Adipocyte (in vitro differentiated cells): ENCODE measurements at regions not wholly inside any gene's neighbourhood (a gene's known extent, or its start where the extent isn't known, plus 50 kb on each side); places are given as distances from the start of the nearest gene placed in this dataset.

Experiments
- DNase-seq: peaks from one replicate; pipeline ENCODE4 v3.0.0-alpha.2; 2015; ENCODE audit warnings: low read depth
- H3K27me3 ChIP-seq: replicated peaks from 2 replicates; pipeline ENCODE4 v1.7.0; 2013; ENCODE audit warnings: mild to moderate bottlenecking, low read length, moderate library complexity; ENCODE audit not compliant: control insufficient read depth, insufficient read depth
- H3K36me3 ChIP-seq: 2 replicates; pipeline ENCODE4 v1.7.0; 2013; ENCODE audit warnings: low read length, mild to moderate bottlenecking, moderate library complexity; ENCODE audit not compliant: control insufficient read depth, insufficient read depth, severe bottlenecking
- H3K4me1 ChIP-seq: 2 replicates; pipeline ENCODE4 v1.7.0; 2013; ENCODE audit warnings: mild to moderate bottlenecking, low read length, moderate library complexity; ENCODE audit not compliant: control insufficient read depth, insufficient read depth
- H3K4me3 ChIP-seq: 2 replicates; pipeline ENCODE4 v1.7.0; 2013; ENCODE audit warnings: mild to moderate bottlenecking, low read length, moderate library complexity
- H3K9ac ChIP-seq: 2 replicates; pipeline ENCODE4 v1.7.0; 2013; ENCODE audit warnings: mild to moderate bottlenecking, low read length, moderate library complexity
- H3K9me3 ChIP-seq: 2 replicates; pipeline ENCODE4 v1.7.0; 2013; ENCODE audit warnings: mild to moderate bottlenecking, low read length, moderate library complexity; ENCODE audit not compliant: control insufficient read depth

DNA sequence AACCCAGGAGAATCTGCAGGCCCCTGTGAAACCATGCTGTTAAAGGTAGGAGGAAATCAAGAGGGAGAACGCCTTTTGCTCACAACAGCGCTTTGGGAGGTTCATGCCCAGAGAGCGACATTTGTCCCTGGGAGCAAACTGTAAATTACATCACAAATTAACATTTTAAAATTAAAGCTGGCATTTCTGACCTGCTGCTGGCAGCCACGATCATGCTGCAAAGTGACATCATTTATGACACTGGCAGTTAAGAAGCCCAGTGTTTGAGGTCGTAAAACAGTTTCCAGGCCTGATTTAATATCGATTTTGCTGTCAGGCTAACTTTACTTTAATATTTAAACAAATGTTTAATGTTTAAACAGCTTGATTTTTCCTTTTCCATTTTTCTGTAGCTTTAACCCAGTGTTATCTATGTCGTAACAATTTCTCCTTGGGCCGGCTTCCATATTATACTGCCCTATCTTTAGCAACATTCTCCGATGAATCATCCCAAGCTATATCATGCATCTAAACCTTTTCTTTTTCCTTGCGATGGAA, 86.5 kb upstream of the NPVF start:
- Histone ChIP-seq H3K36me3 (no peaks in the 10 kb centered on the region), H3K9me3 (no peaks in the 10 kb centered on the region), H3K4me3 (no peak overlapping the region), H3K9ac (no peak overlapping the region), H3K4me1 (no peaks in the 10 kb centered on the region), H3K27me3 (no peaks in the 10 kb centered on the region)
- DNase-seq = no peak

GRCh38 chr7:25316366-25316765, 88.1 kb upstream of the NPVF start:
- DNase-seq = no peak
- Histone ChIP-seq H3K36me3 (no peaks in the 10 kb centered on the region), H3K9me3 (no peaks in the 10 kb centered on the region), H3K27me3 (peaks cover 2% of the 10 kb centered on the region), H3K4me1 (no peaks in the 10 kb centered on the region), H3K4me3 (no peak overlapping the region), H3K9ac (no peak overlapping the region)

DNA sequence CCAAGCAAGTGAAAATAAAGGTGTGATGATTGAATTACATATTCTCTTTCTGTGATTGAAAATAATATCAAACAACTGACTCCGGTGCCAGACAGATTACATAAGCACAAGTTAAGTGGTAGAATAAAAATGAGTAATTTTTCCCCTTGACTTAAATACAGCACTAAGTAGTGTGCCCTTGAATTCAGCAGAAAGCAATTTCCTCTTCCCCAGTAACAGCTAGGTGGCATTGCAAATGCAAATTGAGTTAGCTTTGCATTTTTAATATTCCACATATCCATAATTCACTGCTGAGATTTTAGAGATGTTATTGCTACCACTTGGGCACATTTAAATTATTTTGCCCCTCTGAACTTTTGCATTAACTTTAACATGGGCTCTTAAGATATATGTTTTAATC, 89.8 kb upstream of the NPVF start:
- H3K9me3 ChIP-seq = no peaks in the 10 kb centered on the region

DNA sequence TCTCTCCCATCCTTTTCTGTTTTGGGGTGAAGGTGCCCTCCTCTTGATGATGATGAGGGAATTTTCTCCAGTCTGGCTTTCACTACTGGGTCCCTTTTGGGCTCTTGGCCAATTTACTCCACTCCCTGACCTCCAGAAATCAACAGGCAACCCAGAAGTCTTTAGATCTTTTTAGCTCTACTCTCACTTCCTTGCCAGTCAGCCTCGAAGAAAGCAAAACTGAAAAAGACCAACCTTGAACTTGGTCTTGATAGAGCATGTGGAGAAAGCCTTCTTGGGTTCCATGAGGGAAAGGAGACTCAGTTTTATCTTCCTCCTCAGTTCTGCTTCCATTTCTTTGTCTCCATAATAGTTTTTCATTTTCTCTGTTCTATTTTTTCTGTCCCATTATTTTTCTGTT, 91.4 kb upstream of the NPVF start:
- no peak for DNase-seq
- peaks cover 7% of the 10 kb centered on the region for H3K27me3 ChIP-seq
- no peaks in the 10 kb centered on the region for H3K36me3 ChIP-seq
- no peak overlapping the region for H3K9ac ChIP-seq
- H3K4me3 ChIP-seq = no peak overlapping the region
- no peaks in the 10 kb centered on the region for H3K4me1 ChIP-seq
- no peaks in the 10 kb centered on the region for H3K9me3 ChIP-seq

More for the DNA sequence above, 89.8 kb upstream of the NPVF start:
- Histone ChIP-seq H3K36me3 (no peaks in the 10 kb centered on the region), H3K27me3 (peaks cover 7% of the 10 kb centered on the region), H3K9ac (no peak overlapping the region), H3K4me1 (no peaks in the 10 kb centered on the region), H3K4me3 (no peak overlapping the region)
- DNase-seq = no peak

- H3K4me3 ChIP-seq = no peak overlapping the region
- H3K36me3 ChIP-seq = no peaks in the 10 kb centered on the region
- no peaks in the 10 kb centered on the region for H3K4me1 ChIP-seq
- no peak for DNase-seq
- H3K27me3 ChIP-seq = peaks cover 7% of the 10 kb centered on the region
- H3K9ac ChIP-seq = no peak overlapping the region
- H3K9me3 ChIP-seq = no peaks in the 10 kb centered on the region
These were observed 92.5 kb upstream of the NPVF start for GRCh38 chr7:25320791-25321190.

DNA sequence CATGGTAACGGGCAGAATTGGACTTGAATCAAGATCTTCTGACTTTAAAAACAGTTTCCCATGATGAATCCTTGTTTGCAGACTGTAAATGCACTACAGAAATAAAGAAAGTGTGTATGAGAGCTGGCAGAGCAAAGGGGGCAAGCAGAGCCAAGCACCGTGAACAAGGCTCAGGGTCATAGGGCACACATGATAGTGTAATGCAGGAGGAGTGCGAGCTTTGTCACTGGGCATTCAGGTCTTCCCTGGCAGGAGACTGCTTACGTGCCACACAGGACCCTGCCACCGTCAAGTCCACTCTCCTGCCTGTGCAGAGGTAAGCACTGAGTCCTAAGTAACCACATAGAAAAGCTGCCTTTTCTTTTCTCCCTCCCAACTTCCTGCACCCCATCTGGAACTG, 93.1 kb upstream of the NPVF start:
- Histone ChIP-seq H3K4me1 (no peaks in the 10 kb centered on the region), H3K36me3 (no peaks in the 10 kb centered on the region), H3K27me3 (peaks cover 7% of the 10 kb centered on the region), H3K9ac (no peak overlapping the region), H3K9me3 (no peaks in the 10 kb centered on the region), H3K4me3 (no peak overlapping the region)
- DNase-seq = no peak

DNA sequence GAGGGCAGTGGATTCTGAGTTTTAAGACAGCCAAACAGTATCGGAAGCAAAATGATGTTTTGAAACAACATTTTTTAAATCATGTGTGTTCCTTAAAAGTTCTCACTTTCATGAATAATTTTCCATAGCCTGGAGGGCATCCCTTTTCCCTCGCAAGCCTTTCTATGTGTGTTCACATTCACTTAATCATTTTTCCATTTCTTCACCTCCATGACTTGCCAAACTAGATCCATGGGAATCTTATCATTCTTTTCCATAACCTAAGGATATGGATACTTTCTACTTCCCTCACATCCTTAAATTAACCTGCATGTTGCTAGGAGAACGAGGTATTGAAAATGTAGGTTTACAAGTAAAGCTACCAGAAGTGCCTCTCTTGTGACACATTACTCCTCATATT, 94.2 kb upstream of the NPVF start:
- H3K4me1 ChIP-seq = no peaks in the 10 kb centered on the region
- no peak for DNase-seq
- H3K4me3 ChIP-seq = no peak overlapping the region
- no peaks in the 10 kb centered on the region for H3K36me3 ChIP-seq
- H3K27me3 ChIP-seq = peaks cover 7% of the 10 kb centered on the region
- no peak overlapping the region for H3K9ac ChIP-seq
- H3K9me3 ChIP-seq = no peaks in the 10 kb centered on the region

- Histone ChIP-seq H3K4me3 (no peak overlapping the region), H3K36me3 (no peaks in the 10 kb centered on the region), H3K9ac (no peak overlapping the region), H3K9me3 (no peaks in the 10 kb centered on the region), H3K27me3 (peaks cover 7% of the 10 kb centered on the region), H3K4me1 (no peaks in the 10 kb centered on the region)
- no peak for DNase-seq
These were observed 97.0 kb upstream of the NPVF start for GRCh38 chr7:25325186-25325757.

DNA sequence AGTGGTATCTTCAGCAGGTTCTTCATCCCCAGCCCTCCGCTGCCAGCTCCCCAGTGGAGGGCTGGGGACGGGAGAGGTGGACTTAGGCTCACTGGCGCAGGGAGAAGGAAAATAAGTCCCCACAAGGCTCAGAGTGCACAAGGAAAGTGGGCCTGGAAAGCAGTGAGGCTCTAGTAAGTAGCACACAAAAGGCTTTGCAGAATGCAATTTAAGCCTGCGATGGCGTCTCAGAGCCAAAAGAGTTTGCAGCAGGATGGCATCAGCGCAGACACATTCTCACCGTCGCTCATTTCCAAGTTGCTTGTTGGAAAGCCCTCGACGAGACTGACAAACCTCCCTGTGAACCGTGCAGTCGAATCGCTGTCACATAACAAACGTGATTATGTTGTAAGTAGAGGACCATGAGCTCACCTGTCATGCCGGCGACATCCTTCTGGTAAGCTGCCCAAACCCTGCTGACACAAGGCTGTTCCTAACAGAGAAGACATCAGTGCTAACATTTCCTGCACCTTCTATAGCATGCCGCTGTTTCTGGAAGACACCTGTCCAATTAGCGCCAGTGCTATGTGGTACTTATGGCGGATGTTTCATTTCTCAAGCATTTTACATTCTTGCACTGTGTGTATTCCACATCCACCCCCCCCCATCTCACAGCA, 98.3 kb upstream of the NPVF start:
- no peak for DNase-seq
- Histone ChIP-seq H3K4me3 (no peak overlapping the region), H3K4me1 (no peaks in the 10 kb centered on the region), H3K36me3 (no peaks in the 10 kb centered on the region), H3K27me3 (peaks cover 3% of the 10 kb centered on the region), H3K9ac (no peak overlapping the region), H3K9me3 (no peaks in the 10 kb centered on the region)

DNA sequence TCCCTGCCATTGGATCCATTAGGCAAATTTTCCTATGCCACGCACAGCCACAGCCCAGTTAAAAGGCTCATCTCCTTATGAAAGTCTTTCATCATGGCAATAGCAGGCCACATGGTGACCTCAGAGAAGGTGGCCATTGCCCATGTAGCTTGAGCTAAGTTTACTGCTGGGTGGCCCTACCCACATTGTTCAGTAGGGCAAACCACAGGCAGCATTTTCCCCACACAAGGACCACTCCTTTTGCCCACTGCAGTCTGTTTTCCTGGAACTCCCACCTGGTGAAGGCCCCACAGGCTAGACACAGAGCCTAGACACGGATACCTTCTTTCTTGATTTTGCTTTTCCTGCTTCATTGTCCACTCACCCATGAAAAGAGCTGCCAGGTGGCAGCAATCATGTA, 101.5 kb upstream of the NPVF start:
- Histone ChIP-seq H3K36me3 (no peaks in the 10 kb centered on the region), H3K9ac (no peak overlapping the region), H3K4me3 (no peak overlapping the region), H3K4me1 (no peaks in the 10 kb centered on the region), H3K9me3 (no peaks in the 10 kb centered on the region), H3K27me3 (peaks cover 3% of the 10 kb centered on the region)
- DNase-seq = no peak

GRCh38 chr7:25333296-25333928, 105.1 kb upstream of the NPVF start:
- DNase-seq = no peak
- Histone ChIP-seq H3K27me3 (peaks cover 7% of the 10 kb centered on the region), H3K36me3 (no peaks in the 10 kb centered on the region), H3K9me3 (no peaks in the 10 kb centered on the region), H3K9ac (no peak overlapping the region), H3K4me1 (no peaks in the 10 kb centered on the region), H3K4me3 (no peak overlapping the region)
